Activated T-helper 1 cell treated with anti-CD3 and anti-CD28 coated beads, Interleukin-12 subunit alpha, Interleukin-12 subunit beta, Interleukin-2, Interleukin-4 antibody, amounts not matched to agents 30 ng/mL and 10 ng/mL and 1 ng/mL, durations not matched to agents 14 hours and 24 hours and 36 hours (primary cell): ENCODE measurements at regions not wholly inside any gene's neighbourhood (a gene's known extent, or its start where the extent isn't known, plus 50 kb on each side); places are given as distances from the start of the nearest gene placed in this dataset.
A peak's percentile ranks its signal among the peaks of the same experiment; 100 is the strongest.
"Not testable (repeated sequence)": the region's sequence is repeated elsewhere in the genome, so short reads cannot be mapped to it uniquely, and the experiment has no call there.

Experiments
- DNase-seq: peaks from one replicate; pipeline ENCODE4 v3.0.0; 2021; ENCODE audit warnings: low spot score
- H3K27ac Mint-ChIP-seq: one replicate; pipeline ENCODE4 v1.8.0; 2021; ENCODE audit warnings: mild to moderate bottlenecking, mixed read lengths
- H3K27me3 Mint-ChIP-seq: one replicate; pipeline ENCODE4 v1.8.0; 2022; ENCODE audit warnings: mild to moderate bottlenecking, moderate library complexity, mixed read lengths; ENCODE audit not compliant: insufficient read depth
- H3K36me3 Mint-ChIP-seq: one replicate; pipeline ENCODE4 v1.8.0; 2021; ENCODE audit warnings: low read depth, mixed read lengths
- H3K4me1 Mint-ChIP-seq: one replicate; pipeline ENCODE4 v1.8.0; 2021; ENCODE audit warnings: low read depth, mixed read lengths
- H3K4me3 Mint-ChIP-seq: one replicate; pipeline ENCODE4 v1.8.0; 2021; ENCODE audit warnings: mild to moderate bottlenecking, moderate library complexity, mixed read lengths
- H3K9me3 Mint-ChIP-seq: one replicate; pipeline ENCODE4 v1.8.0; 2021; ENCODE audit warnings: mixed read lengths
- intact Hi-C: fragments of 100-400 bp; cut with micrococcal nuclease; formaldehyde crosslinking; loops from one replicate; pipeline ENCODE4 v1.15.1; 2024

DNA sequence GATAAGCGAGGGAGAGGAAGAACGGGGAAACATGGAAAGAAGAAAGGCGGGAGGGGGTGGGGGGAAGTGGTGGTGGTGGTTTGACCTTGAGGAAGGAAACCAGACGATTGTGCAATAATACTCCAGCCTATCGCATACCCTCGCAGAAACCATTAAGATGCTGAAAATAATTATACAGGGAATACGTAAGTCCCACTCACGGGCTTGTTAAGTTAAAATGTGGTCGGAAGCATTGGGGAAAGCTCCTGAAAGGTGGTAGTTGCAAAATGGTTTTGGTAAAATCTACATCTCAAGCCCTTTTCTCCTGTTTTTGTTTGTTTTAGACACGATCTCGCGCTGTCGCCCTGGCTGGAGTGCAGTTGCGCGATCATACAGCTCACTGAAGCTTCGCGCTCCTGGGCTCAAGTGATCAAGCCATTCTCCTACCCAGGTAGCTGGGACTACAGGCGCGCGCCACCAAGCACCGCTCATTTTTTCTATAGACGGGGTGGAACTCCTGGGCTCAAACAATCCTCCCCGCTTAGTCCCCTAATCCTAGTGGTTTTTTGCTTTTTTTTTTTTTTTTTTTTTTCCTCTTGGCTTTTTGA lies 128.9 kb upstream of the ZNF184 start:
- Mint-ChIP-seq H3K36me3 (peaks cover 4% of the 10 kb centered on the region), H3K27ac (peak overlapping the region; percentile 59), H3K27me3 (peaks cover 24% of the 10 kb centered on the region), H3K4me1 (peaks cover 29% of the 10 kb centered on the region), H3K4me3 (peak overlapping the region; percentile 70), H3K9me3 (peaks cover 11% of the 10 kb centered on the region)
- intact Hi-C loops = loop anchor here (1.0 to 10.0 kb wide), 3 partner anchors 9 to 304 kb away; no protein-coding TSS in a partner anchor
- DNase-seq = no peak

DNA sequence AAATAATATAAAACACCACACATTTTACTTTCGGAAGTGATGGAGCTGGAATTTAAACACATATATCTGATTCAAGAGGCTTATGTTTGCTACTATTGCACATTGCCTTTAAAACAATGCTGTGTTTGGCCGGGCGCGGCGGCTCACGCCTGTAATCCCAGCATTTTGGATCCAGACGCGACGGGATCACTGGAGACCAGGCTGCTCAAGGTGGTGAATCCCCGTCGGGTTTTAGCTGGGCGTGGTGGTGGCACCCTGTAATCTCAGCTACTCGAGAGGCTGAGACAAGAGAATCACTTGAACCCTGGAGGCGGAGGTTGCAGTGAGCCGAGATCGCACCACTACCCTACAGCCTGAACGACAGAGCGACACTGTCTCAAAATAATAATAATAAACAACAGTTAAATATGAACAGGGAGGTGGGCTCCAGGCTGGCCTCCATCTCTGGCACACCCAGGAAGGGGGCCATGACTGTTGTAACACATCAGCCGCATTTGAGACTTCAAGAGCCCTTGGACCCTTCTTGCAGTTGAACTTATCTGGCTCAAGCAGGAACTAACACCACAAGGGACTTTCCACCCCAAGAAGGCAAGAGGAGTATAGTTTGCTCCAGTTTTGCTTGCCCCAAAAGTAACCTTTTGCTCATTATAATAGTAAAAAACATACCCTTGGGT lies 127.1 kb upstream of the ZNF184 start:
- DNase-seq = no peak
- no peak overlapping the region for H3K4me3 Mint-ChIP-seq
- no peak overlapping the region for H3K27ac Mint-ChIP-seq
- peaks cover 4% of the 10 kb centered on the region for H3K36me3 Mint-ChIP-seq
- H3K9me3 Mint-ChIP-seq = peaks cover 11% of the 10 kb centered on the region
- intact Hi-C loops = loop anchor here (5.0 to 10.0 kb wide), 2 partner anchors 303 to 305 kb away; no protein-coding TSS in a partner anchor
- peaks cover 17% of the 10 kb centered on the region for H3K4me1 Mint-ChIP-seq
- H3K27me3 Mint-ChIP-seq = peaks cover 17% of the 10 kb centered on the region

DNA sequence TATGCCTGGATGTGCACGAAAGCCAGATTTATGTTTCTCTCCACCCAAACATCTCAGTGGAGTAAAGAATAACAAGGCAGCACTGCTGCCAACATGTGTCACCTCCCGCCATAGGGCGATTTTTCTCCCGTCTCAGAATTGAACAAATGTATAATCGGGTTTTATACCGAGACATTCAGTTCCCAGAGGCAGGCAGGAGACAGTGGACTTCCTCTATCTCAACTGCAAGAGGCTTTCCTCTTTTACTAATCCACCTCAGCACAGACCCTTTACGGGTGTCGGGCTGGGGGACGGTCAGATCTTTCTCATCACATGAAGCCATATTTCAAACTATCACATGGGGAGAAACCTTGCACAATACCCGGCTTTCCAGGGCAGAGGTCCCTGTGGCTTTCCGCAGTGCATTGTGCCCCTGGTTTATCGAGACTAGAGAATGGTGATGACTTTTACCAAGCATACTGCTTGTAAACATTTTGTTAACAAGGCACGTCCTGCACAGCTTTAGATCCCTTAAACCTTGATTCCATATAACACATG lies 124.2 kb upstream of the ZNF184 start:
- intact Hi-C loops, H3K27ac Mint-ChIP-seq, H3K4me3 Mint-ChIP-seq, H3K36me3 Mint-ChIP-seq, DNase-seq: not testable (repeated sequence)
- Mint-ChIP-seq H3K4me1 (peaks cover 23% of the 10 kb centered on the region), H3K27me3 (peaks cover 17% of the 10 kb centered on the region), H3K9me3 (peaks cover 11% of the 10 kb centered on the region)

DNA sequence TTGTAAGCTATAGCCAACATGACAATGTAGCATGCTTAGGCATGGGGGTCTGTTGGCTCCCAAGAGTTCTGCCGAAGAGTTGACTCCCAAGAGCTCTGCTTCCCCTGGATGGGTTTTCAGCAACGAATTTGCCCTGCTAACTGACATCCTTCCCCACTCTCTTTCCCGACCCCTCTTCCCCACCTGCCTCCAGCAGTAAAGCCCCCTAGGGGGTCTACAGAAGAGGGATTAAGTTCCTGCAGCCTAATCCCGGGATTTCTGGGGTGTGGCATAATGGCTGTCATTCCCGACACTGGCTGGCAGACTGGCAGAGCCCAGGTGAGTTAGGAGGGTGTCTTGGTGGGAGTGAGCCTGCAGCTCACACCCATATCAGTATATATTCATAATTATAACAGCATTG lies 121.0 kb upstream of the ZNF184 start:
- Mint-ChIP-seq H3K36me3 (no peaks in the 10 kb centered on the region), H3K4me3 (no peak overlapping the region), H3K27ac (no peak overlapping the region), H3K27me3 (peaks cover 19% of the 10 kb centered on the region), H3K9me3 (no peaks in the 10 kb centered on the region), H3K4me1 (peaks cover 6% of the 10 kb centered on the region)
- intact Hi-C loops = loop anchor here (2.0 to 5.0 kb wide), 6 partner anchors 41 to 437 kb away; no protein-coding TSS in a partner anchor
- no peak for DNase-seq

DNA sequence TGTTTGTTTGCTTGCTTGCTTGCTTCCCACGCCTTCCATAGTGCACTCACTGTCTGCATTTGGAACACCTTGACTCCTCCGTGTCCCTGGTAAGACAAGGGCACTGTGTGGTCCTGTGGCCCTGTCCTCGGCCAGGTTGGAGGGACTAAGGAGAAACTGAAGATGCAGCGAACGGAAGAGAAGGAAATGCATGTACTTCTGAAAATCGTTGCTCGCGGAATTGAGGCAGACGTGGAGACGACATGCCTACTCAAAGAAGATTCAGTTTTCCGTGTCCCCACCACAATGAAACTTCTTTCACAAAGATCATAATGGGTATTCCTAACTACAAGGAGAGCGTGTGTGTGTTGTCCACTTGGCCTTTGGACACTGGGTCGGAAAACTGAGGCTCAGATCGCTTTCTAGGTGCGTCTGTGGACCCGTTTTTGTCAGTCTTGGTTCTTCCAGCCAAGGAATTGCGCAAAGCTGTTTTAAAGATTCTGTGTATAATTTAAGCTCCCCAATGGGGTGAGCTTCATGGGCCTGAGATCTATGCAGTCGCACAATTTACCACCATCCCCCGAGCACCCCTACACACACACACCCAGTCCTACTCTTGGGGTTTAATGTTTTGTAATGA lies 120.4 kb upstream of the ZNF184 start:
- intact Hi-C loops = loop anchor here (2.0 to 5.0 kb wide), 6 partner anchors 41 to 436 kb away; no protein-coding TSS in a partner anchor
- Mint-ChIP-seq H3K27me3 (peaks cover 23% of the 10 kb centered on the region), H3K9me3 (no peaks in the 10 kb centered on the region), H3K4me3 (no peak overlapping the region), H3K4me1 (peaks cover 6% of the 10 kb centered on the region), H3K36me3 (no peaks in the 10 kb centered on the region), H3K27ac (no peak overlapping the region)
- DNase-seq = no peak

DNA sequence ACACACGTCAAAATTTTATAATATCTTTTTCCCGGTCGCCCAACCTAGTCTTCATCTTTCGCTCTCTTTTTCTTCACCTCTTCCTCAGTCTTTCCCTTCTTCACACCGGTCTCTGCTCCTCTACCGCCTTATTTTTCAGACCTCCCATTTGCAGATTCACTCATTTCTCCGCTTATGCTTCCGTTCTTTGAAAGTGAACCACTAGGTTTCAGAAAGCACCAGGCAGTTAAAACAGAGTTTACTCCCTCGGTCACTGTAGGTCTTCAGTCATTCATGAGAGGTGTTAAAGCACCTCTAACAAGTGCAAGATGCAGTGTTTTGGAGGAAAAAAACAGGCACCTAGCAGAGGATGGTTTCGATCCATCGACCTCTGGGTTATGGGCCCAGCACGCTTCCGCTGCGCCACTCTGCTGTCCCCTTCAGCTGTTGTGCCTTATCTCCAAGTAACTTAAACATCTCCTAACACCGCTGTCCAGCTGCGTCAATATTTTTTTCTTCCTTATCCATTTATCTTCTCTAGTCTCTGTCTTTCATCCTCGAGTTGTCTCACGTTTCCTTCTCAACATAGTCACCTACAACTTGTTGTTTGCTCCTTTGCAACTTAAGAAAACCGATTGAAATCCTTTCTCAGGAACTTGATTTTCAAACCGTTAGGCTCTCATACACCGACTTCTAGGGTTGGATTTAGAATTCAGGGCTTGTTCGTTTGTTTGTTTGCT lies 119.7 kb upstream of the ZNF184 start:
- Mint-ChIP-seq H3K36me3 (no peaks in the 10 kb centered on the region), H3K9me3 (no peaks in the 10 kb centered on the region), H3K4me1 (peaks cover 6% of the 10 kb centered on the region), H3K27me3 (peaks cover 24% of the 10 kb centered on the region), H3K27ac (no peak overlapping the region), H3K4me3 (no peak overlapping the region)
- intact Hi-C loops = loop anchor here (1.0 to 5.0 kb wide), 7 partner anchors 9 to 435 kb away; no protein-coding TSS in a partner anchor
- peak; percentile 51 for DNase-seq

DNA sequence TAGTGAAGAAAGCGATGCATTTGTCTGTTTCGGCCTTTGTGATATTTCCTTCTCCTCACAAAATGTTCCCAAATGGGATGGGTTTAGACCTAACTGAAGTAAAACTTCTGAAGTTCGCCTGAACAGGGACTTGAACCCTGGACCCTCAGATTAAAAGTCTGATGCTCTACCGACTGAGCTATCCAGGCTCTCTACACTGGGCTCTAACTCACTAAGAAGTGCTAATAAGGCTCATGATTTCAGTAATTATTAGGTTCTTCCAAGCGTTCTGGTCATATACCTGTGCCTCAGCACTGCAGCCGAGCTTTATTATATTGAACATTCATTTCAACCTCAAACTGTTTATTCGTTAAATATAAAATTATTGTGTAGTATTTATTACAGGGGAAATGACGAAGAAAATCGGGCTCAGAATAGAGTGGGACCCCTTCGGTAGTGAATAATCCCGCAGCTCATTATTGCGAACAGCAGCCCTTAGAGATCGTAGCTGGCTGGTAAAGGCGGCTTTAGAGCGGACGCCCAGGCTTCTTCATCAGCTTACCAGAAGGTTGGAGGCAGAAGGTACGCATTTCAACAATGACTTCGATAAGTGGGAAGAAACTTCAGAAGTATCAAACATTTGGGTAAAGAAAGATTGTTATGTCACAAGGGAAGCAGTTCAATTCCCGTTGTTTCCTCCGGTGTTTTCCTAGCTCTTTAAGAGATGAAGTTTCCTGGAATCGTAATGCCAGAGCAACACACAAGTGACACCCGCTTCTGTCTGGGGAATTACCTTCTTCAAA lies 119.0 kb upstream of the ZNF184 start:
- Mint-ChIP-seq H3K4me3 (no peak overlapping the region), H3K27ac (no peak overlapping the region), H3K9me3 (no peaks in the 10 kb centered on the region), H3K27me3 (peaks cover 27% of the 10 kb centered on the region), H3K36me3 (no peaks in the 10 kb centered on the region), H3K4me1 (peaks cover 6% of the 10 kb centered on the region)
- intact Hi-C loops = loop anchor here (1.0 to 5.0 kb wide), 7 partner anchors 9 to 435 kb away; no protein-coding TSS in a partner anchor
- DNase-seq = no peak

DNA sequence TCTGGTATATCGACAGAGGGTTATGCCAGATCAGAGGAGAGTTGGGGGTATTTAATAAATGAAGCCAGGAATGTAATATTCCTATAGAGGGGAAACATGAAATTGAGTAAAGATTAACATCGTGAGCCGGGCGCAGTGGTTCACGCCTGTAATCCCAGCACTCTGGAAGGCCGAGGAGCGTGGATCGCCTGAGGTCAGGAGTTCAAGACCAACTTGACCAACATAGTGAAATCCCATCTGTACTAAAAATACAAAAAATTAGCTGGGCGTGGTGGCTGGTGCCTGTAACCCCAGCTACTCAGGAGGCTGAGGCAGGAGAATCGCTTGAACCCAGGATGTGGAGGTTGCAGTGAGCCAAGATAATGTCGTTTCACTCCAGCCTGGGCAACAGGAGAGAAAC lies 112.4 kb upstream of the ZNF184 start:
- DNase-seq, H3K4me3 Mint-ChIP-seq, H3K36me3 Mint-ChIP-seq, H3K4me1 Mint-ChIP-seq, H3K9me3 Mint-ChIP-seq, intact Hi-C loops, H3K27ac Mint-ChIP-seq: not testable (repeated sequence)
- peaks cover 33% of the 10 kb centered on the region for H3K27me3 Mint-ChIP-seq

DNA sequence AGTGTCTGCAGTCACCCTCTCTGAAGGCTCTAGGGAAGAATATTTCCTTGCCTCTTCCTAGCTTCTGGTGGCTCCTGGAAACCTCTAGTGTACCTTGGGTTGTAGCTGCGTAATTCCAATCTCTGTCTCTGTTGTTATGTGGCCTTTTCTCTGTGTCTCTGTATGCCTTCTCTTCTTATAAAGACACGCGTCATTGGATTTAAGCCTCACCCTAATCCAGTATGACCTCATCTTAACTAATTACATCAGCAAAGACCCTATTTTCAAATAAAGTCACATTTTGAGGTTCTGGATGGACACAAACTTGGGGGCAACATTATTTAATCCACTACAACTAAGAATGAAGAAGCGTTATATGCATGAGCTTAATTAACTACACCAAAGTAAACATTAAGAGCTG lies 111.4 kb upstream of the ZNF184 start:
- Mint-ChIP-seq H3K27me3 (peaks cover 33% of the 10 kb centered on the region), H3K4me3 (no peak overlapping the region), H3K4me1 (peaks cover 8% of the 10 kb centered on the region), H3K36me3 (no peaks in the 10 kb centered on the region), H3K27ac (no peak overlapping the region), H3K9me3 (peaks cover 3% of the 10 kb centered on the region)
- intact Hi-C loops = no loop called here
- DNase-seq = no peak

DNA sequence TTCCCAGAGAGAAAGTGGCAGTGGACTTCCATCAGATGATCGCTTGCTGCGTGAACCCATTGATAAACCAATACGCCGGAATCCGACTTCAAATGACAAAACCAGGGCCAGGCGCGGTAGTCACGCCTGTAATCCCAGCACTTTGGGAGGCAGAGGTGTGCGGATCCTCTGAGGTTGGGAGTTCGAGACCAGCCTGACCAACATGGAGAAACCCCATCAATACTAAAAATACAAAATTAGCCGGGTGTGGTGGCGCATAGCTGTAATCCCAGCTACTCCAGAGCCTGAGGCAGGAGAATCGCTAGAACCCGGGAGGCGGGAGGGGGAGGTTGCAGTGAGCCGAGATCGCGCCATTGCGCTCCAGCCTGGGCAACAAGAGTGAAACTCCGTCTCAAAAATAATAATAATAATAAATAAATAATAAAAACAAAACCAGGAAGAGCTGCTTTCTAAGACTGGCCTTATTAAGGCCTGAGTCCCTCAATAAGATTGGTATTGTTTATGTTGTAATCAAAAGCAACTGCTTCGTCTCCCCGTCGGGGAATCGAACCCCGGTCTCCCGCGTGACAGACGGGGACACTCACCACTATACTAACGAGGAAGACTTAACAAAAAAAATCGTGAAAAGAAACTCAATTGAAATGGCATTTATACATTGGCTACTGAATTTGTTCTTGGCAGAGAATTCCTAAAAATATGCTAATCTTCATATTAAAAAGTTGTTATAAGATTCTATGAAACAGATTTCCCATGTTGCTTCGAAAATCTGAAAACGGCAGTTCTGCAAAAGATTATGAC lies 110.2 kb upstream of the ZNF184 start:
- Mint-ChIP-seq H3K36me3 (no peaks in the 10 kb centered on the region), H3K27ac (peak overlapping the region; percentile 88), H3K4me1 (peaks cover 8% of the 10 kb centered on the region), H3K9me3 (peaks cover 3% of the 10 kb centered on the region), H3K4me3 (no peak overlapping the region), H3K27me3 (peaks cover 30% of the 10 kb centered on the region)
- peak; percentile 21 for DNase-seq
- intact Hi-C loops = no loop called here

DNA sequence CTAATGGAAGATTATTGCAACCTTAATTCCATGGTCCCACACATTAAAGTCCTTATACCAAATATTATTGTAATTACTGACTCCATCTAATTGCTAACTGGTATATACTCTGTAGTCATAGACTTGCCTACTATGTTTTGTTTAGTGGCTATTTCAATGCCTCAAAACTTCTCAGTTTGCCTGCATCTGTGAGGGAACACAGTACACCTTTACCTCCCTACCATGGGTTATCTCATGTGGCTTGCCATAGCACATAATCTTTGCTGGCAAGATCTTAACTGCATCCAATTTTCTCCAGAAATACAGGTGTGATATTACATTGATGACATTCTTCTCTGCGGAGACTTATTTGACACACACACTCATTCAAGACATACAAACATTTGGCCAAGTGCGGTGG lies 107.1 kb upstream of the ZNF184 start:
- peaks cover 3% of the 10 kb centered on the region for H3K9me3 Mint-ChIP-seq
- H3K36me3 Mint-ChIP-seq = no peaks in the 10 kb centered on the region
- no peak overlapping the region for H3K27ac Mint-ChIP-seq
- intact Hi-C loops = no loop called here
- H3K4me1 Mint-ChIP-seq = peaks cover 8% of the 10 kb centered on the region
- H3K4me3 Mint-ChIP-seq = no peak overlapping the region
- no peak for DNase-seq
- H3K27me3 Mint-ChIP-seq = peaks cover 19% of the 10 kb centered on the region
